ENCODE measurements at regions not wholly inside any gene's neighbourhood (a gene's known extent, or its start where the extent isn't known, plus 50 kb on each side); places are given as distances from the start of the nearest gene placed in this dataset.
"Not testable (repeated sequence)": the region's sequence is repeated elsewhere in the genome, so short reads cannot be mapped to it uniquely, and the experiment has no call there.

GRCh38 chr4:72767618-72768302, 198.7 kb upstream of the ADAMTS3 start:
- FAIRE-seq (no peak), DNase-seq (ENCODE audit: insufficient read length, low spot score) (no peak)

GRCh38 chr4:72765788-72766187, 196.8 kb upstream of the ADAMTS3 start:
- FAIRE-seq; DNase-seq (ENCODE audit: insufficient read length, low spot score): not testable (repeated sequence)

More at GRCh38 chr4:72767618-72768302, 198.7 kb upstream of the ADAMTS3 start:
- no peak for TF ChIP-seq CTCF (IDR thresholded peaks at IDR 0.05; ENCODE audit: insufficient read depth, missing control alignments)

- no peak for FAIRE-seq
- no peak for TF ChIP-seq CTCF (IDR thresholded peaks at IDR 0.05; ENCODE audit: insufficient read depth, missing control alignments)
- no peak for DNase-seq (ENCODE audit: insufficient read length, low spot score)
These were observed 192.5 kb upstream of the ADAMTS3 start for GRCh38 chr4:72761368-72762038.

DNA sequence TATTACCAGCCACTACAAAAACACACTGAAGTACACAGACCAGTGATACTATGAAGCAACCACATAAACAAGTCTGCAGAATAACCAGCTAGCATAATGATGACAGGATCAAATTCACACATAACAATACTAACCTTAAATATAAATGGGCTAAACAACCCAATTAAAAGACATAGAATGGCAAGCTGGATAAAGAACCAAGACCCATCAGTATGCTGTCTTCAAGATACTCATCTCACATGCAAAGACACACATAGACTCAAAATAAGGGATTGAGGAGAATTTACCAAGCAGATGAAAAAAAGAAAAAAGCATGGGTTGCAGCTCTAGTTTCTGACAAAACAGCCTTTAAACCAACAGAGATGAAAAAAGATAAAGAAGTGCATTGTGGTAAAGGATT, 184.4 kb upstream of the ADAMTS3 start:
- FAIRE-seq; DNase-seq (ENCODE audit: insufficient read length, low spot score): not testable (repeated sequence)

DNA sequence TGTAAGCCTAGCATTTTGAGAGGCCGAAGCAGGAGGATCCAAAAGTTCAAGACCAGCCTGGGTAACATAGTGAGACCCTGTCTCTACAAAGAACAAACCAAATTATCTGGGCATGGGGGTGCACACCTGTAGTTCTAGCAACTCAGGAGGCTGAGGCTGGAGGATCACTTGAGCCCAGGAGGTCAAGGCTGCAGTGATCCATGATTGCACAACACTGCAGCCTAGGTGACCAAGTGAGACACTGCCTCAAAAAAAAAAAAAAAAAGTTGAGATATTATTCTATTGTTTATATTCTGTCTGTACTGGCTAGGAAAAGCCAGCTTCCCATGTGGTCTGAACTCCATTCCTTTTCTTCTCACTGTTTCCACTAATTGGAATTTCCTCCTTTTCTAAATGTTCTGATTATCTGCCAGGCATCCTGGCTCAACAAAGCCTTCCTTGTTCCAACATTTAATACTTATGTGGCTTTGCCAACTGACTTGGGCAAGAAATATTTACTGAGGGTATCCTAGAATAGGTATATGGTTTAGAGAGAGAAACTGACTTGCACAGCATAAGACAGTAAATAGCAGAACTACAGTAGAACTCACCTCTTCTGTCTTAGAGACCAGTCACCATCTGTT, 175.2 kb upstream of the ADAMTS3 start:
- TF ChIP-seq CTCF (IDR thresholded peaks at IDR 0.05; ENCODE audit: insufficient read depth, missing control alignments): no peak
- no peak for FAIRE-seq
- no peak for DNase-seq (ENCODE audit: insufficient read length, low spot score)

GRCh38 chr4:72743078-72743477, 174.1 kb upstream of the ADAMTS3 start:
- no peak for TF ChIP-seq CTCF (IDR thresholded peaks at IDR 0.05; ENCODE audit: insufficient read depth, missing control alignments)
- DNase-seq (ENCODE audit: insufficient read length, low spot score): no peak
- FAIRE-seq: no peak

GRCh38 chr4:72715299-72715698, 146.3 kb upstream of the ADAMTS3 start:
- DNase-seq (ENCODE audit: insufficient read length, low spot score): no peak
- no peak for FAIRE-seq
- TF ChIP-seq CTCF (IDR thresholded peaks at IDR 0.05; ENCODE audit: insufficient read depth, missing control alignments): no peak
